Naive thymus-derived CD4-positive, alpha-beta T cell (primary cell): ENCODE measurements at regions not wholly inside any gene's neighbourhood (a gene's known extent, or its start where the extent isn't known, plus 50 kb on each side); places are given as distances from the start of the nearest gene placed in this dataset.
A peak's percentile ranks its signal among the peaks of the same experiment; 100 is the strongest.

Source experiments
- ATAC-seq: fragments of 150-1000 bp; cut with Tn5 transposase; 2 replicates; pipeline ENCODE4 v1.10.0; 2021; ENCODE audit warnings: mild to moderate bottlenecking, moderate library complexity
- CTCF ChIA-PET: fragments of 350-600 bp; sonication (Branson Sonifier 250); formaldehyde crosslinking; loops from one replicate; lab custom pipeline; 2021; ENCODE audit warnings: antibody characterized with exemption; lab: Charles Lee
- POLR2A ChIA-PET: fragments of 350-600 bp; sonication (Branson Sonifier 250); formaldehyde crosslinking; loops from one replicate; lab custom pipeline; 2021; ENCODE audit warnings: antibody characterized with exemption, inconsistent platforms; lab: Charles Lee
- DNase-seq, 9 donors: peaks; one replicate each; pipeline versions ENCODE4 v3.0.0 to v3.0.0-alpha.2; 2020 to 2022; ENCODE audit warnings: mixed read lengths in 1 of 9
- H3K27ac ChIP-seq: one replicate; pipeline ENCODE4 v1.7.0; 2013; ENCODE audit warnings: mild to moderate bottlenecking, low read depth, low read length, moderate library complexity
- H3K27me3 ChIP-seq, 2 donors: one replicate each; pipeline ENCODE4 v1.7.0; 2013; ENCODE audit warnings: low read length in 2 of 2, mild to moderate bottlenecking in 2 of 2, moderate library complexity in 2 of 2; ENCODE audit not compliant: control insufficient read depth in 2 of 2, insufficient read depth in 2 of 2
- H3K36me3 ChIP-seq, 3 experiments: 1 replicate in 2 of 3; 2 replicates in 1 of 3; pipeline ENCODE4 v1.7.0; 2013; ENCODE audit warnings: low read length in 3 of 3, mild to moderate bottlenecking in 3 of 3, moderate library complexity in 1 of 3; ENCODE audit not compliant: insufficient read depth in 3 of 3, control insufficient read depth in 2 of 3
- H3K4me1 ChIP-seq, 2 donors: one replicate each; pipeline ENCODE4 v1.7.0; 2013; ENCODE audit warnings: low read length in 2 of 2, mild to moderate bottlenecking in 2 of 2, moderate library complexity in 1 of 2; ENCODE audit not compliant: control insufficient read depth in 2 of 2, insufficient read depth in 2 of 2
- H3K4me3 ChIP-seq: 2 replicates; pipeline ENCODE4 v1.7.0; 2013; ENCODE audit warnings: mild to moderate bottlenecking, low read length
- H3K9me3 ChIP-seq, 3 experiments: 1 replicate in 2 of 3; 2 replicates in 1 of 3; pipeline ENCODE4 v1.7.0; 2013; ENCODE audit warnings: low read length in 3 of 3; ENCODE audit not compliant: control insufficient read depth in 2 of 3
- H3K27ac Mint-ChIP-seq, 9 donors: one replicate each; pipeline ENCODE4 v1.8.0; 2020 to 2022; ENCODE audit warnings: mixed read lengths in 9 of 9, mild to moderate bottlenecking in 8 of 9, moderate library complexity in 5 of 9, inconsistent platforms in 2 of 9
- H3K27me3 Mint-ChIP-seq, 5 donors: one replicate each; pipeline ENCODE4 v1.8.0; 2021 to 2022; ENCODE audit warnings: mixed read lengths in 5 of 5, mild to moderate bottlenecking in 1 of 5
- H3K36me3 Mint-ChIP-seq, 5 donors: one replicate each; pipeline ENCODE4 v1.8.0; 2020 to 2022; ENCODE audit warnings: mixed read lengths in 5 of 5, mild to moderate bottlenecking in 3 of 5, inconsistent platforms in 1 of 5
- H3K4me1 Mint-ChIP-seq, 7 donors: one replicate each; pipeline ENCODE4 v1.8.0; 2020 to 2022; ENCODE audit warnings: mixed read lengths in 7 of 7, mild to moderate bottlenecking in 3 of 7, inconsistent platforms in 1 of 7
- H3K4me3 Mint-ChIP-seq, 10 donors: one replicate each; pipeline ENCODE4 v1.8.0; 2020 to 2022; ENCODE audit warnings: mild to moderate bottlenecking in 10 of 10, mixed read lengths in 10 of 10, moderate library complexity in 6 of 10, inconsistent platforms in 2 of 10
- H3K9me3 Mint-ChIP-seq, 11 donors: one replicate each; pipeline ENCODE4 v1.8.0; 2020 to 2022; ENCODE audit warnings: mixed read lengths in 11 of 11, mild to moderate bottlenecking in 4 of 11, inconsistent platforms in 1 of 11, moderate library complexity in 1 of 11
- intact Hi-C, 2 donors: fragments of 100-400 bp; cut with micrococcal nuclease; formaldehyde crosslinking; loops; one replicate each; pipeline ENCODE4 v1.15.1; 2023

DNA sequence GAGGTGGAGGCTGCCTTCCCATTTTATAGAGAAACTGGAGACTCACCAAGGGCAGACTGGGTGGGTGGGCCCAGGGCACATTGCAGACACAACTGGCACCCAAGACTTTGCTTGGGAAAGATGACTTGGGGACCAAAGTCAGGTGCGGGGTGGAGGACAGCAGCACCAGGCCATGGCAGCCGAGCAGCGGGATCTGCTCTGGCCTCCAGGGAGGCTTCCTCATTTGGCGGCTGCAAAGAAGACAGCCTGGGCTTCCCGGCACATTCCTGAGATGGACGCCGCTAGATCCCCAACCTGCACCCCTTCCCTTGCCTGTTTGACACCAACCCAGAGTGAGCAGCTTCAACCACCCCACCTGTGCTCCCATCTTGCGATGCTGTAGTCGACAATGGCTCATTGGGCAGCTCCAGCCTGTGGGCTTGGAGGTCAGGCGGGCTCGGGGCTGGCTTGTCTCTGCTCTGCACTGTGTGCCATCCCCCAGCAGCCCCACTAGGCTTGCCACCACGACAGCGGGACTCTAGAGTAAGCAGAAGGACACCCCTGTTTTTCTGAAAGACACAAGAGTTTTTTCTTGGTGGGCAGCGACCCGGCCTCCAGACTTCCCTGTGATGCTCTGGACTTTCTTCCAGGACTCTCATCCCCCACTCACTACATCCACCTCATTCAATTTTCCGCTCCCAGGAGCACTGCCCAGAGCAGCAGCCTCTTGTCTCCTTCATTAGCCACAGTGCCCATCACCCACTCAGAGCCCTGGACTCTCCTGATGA lies 184.9 kb upstream of the CST7 start:
- no peak overlapping the region for H3K4me3 ChIP-seq
- no peaks in the 10 kb centered on the region for H3K27me3 ChIP-seq
- Mint-ChIP-seq H3K27ac (no peak overlapping the region), H3K4me1 (no peaks in the 10 kb centered on the region), H3K4me3 (no peak overlapping the region), H3K9me3 (peaks cover 0 to 11% (median 0%) of the 10 kb centered on the region in 11 donors), H3K27me3 (peaks cover 0 to 31% (median 10%) of the 10 kb centered on the region in 5 donors), H3K36me3 (no peaks in the 10 kb centered on the region)
- H3K27ac ChIP-seq: no peak overlapping the region
- intact Hi-C loops: no loop called here
- ChIA-PET CTCF (no interaction called here), POLR2A (no interaction called here)
- H3K36me3 ChIP-seq: no peaks in the 10 kb centered on the region
- ATAC-seq (no peak), DNase-seq (peak in 1 of 9 donors; percentile 17)
- H3K4me1 ChIP-seq: no peaks in the 10 kb centered on the region
- H3K9me3 ChIP-seq: no peaks in the 10 kb centered on the region

- ChIA-PET POLR2A (no interaction called here), CTCF (no interaction called here)
- no peaks in the 10 kb centered on the region for H3K4me1 Mint-ChIP-seq
- Histone ChIP-seq H3K4me1 (no peaks in the 10 kb centered on the region), H3K36me3 (no peaks in the 10 kb centered on the region), H3K9me3 (no peaks in the 10 kb centered on the region), H3K27me3 (no peaks in the 10 kb centered on the region), H3K27ac (no peak overlapping the region), H3K4me3 (no peak overlapping the region)
- no peaks in the 10 kb centered on the region for H3K36me3 Mint-ChIP-seq
- ATAC-seq: no peak
- intact Hi-C loops: no loop called here
- H3K4me3 Mint-ChIP-seq: no peak overlapping the region
- H3K9me3 Mint-ChIP-seq: peaks cover 0 to 11% (median 0%) of the 10 kb centered on the region in 11 donors
- H3K27me3 Mint-ChIP-seq: peaks cover 0 to 34% (median 8%) of the 10 kb centered on the region in 5 donors
- no peak overlapping the region for H3K27ac Mint-ChIP-seq
- no peak for DNase-seq
These were observed 184.3 kb upstream of the CST7 start for GRCh38 chr20:24764794-24765202.

DNA sequence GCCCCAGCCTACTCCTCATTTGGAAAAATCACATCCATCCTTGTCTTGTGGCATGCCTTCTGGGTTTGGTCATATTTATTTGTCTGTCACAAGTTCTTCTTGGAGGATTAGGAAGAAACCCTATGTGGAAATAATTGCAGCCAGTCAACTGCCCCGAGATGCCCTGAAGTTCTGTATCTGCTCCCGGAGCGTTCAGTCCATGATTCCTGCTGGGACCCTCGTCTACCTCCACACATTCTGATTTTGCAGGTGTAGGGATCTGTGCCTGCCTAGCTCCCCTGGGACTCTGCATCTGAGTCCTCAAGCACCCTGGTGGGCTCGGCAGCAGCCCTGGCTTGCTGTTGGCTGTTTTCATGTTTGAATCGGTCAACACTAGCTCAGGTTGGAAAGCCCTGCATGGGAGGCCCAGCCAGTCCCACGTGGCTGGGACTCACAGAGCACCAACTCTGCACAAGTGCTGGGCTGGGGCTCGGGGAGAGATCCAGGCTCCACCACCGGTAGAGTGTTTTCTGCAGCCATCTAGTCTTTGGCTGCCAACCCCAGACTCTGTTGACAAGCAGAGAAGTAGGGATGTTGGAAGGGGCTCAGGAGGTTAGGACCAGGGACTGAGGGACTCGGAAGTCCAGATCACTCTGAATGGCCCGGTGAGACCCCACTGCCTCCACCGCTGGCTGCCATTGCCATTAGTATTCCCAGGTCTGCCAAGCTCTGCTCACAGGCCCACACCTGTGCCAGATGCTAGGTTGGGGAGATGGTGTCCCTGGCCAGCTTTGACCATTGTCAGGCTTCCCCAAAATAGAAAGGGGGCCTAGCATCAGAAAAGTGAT lies 183.5 kb upstream of the CST7 start:
- Mint-ChIP-seq H3K4me1 (no peaks in the 10 kb centered on the region), H3K27ac (no peak overlapping the region), H3K27me3 (peaks cover 0 to 38% (median 6%) of the 10 kb centered on the region in 5 donors), H3K9me3 (peaks cover 0 to 4% (median 0%) of the 10 kb centered on the region in 11 donors), H3K4me3 (no peak overlapping the region), H3K36me3 (no peaks in the 10 kb centered on the region)
- Histone ChIP-seq H3K4me3 (no peak overlapping the region), H3K9me3 (no peaks in the 10 kb centered on the region), H3K27ac (no peak overlapping the region), H3K27me3 (no peaks in the 10 kb centered on the region), H3K4me1 (no peaks in the 10 kb centered on the region), H3K36me3 (no peaks in the 10 kb centered on the region)
- no peak for ATAC-seq
- ChIA-PET CTCF (no interaction called here), POLR2A (no interaction called here)
- intact Hi-C loops: no loop called here
- no peak for DNase-seq

- Histone ChIP-seq H3K27ac (no peak overlapping the region), H3K4me3 (no peak overlapping the region), H3K4me1 (no peaks in the 10 kb centered on the region), H3K9me3 (no peaks in the 10 kb centered on the region), H3K36me3 (no peaks in the 10 kb centered on the region), H3K27me3 (no peaks in the 10 kb centered on the region)
- intact Hi-C loops: no loop called here
- no peak for DNase-seq
- Mint-ChIP-seq H3K4me3 (no peak overlapping the region), H3K27me3 (peaks cover 2 to 39% (median 9%) of the 10 kb centered on the region in 5 donors), H3K27ac (no peak overlapping the region), H3K36me3 (no peaks in the 10 kb centered on the region), H3K9me3 (no peaks in the 10 kb centered on the region), H3K4me1 (no peaks in the 10 kb centered on the region)
- CTCF ChIA-PET: no interaction called here
- POLR2A ChIA-PET: no interaction called here
- no peak for ATAC-seq
These were observed 182.9 kb upstream of the CST7 start for GRCh38 chr20:24766143-24766527.

DNA sequence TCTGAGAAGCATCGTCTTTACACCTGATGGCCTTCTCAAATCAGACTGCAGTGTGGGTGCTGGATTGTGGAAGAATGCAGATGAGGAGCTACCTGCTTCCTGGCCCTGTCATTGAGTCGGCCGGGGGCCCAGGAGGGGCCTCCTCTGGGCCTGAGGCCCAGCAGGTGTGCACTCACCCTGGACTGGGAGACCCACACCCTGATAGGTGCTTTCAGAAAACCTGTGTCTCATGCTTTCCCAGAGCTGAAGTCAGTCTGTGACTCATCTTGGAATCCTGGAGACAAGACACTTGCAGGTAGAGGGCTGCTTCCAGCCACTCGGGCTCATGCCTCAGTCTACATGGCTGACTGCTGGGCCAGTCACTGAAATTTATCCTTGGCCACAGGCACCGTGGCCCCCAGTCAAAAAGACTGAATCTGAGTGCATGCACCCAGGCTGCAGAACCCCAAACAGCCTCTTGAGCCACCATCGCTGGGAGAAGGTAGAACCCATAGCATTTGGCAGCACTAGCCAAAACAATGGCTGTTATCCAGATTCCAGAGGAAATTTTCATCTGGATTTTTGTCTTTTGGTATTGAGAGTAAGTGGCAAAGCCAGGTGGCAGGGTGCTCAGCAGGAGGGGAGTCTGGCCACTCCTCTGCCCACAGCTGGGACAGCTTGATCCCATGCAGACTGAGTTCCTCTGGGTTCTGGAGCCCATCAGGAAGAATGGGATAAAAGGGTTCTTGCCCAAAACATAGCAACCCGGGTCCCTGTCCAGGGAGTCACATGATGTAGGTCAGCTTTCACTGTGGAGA lies 182.0 kb upstream of the CST7 start:
- DNase-seq (no peak), ATAC-seq (no peak)
- no peaks in the 10 kb centered on the region for H3K27me3 ChIP-seq
- ChIA-PET POLR2A (no interaction called here), CTCF (no interaction called here)
- no peak overlapping the region for H3K4me3 ChIP-seq
- no peak overlapping the region for H3K4me3 Mint-ChIP-seq
- H3K36me3 Mint-ChIP-seq: no peaks in the 10 kb centered on the region
- no peak overlapping the region for H3K27ac ChIP-seq
- peaks cover 0 to 2% (median 0%) of the 10 kb centered on the region in 11 donors for H3K9me3 Mint-ChIP-seq
- no peaks in the 10 kb centered on the region for H3K36me3 ChIP-seq
- peaks cover 0 to 4% (median 0%) of the 10 kb centered on the region in 7 donors for H3K4me1 Mint-ChIP-seq
- H3K9me3 ChIP-seq: no peaks in the 10 kb centered on the region
- no peaks in the 10 kb centered on the region for H3K4me1 ChIP-seq
- H3K27me3 Mint-ChIP-seq: peaks cover 9 to 46% (median 18%) of the 10 kb centered on the region in 5 donors
- no peak overlapping the region for H3K27ac Mint-ChIP-seq
- intact Hi-C loops: no loop called here

- Mint-ChIP-seq H3K27me3 (peaks cover 10 to 45% (median 23%) of the 10 kb centered on the region in 5 donors), H3K4me3 (no peak overlapping the region), H3K9me3 (peaks cover 0 to 4% (median 0%) of the 10 kb centered on the region in 11 donors), H3K36me3 (no peaks in the 10 kb centered on the region), H3K27ac (no peak overlapping the region), H3K4me1 (peaks cover 0 to 4% (median 0%) of the 10 kb centered on the region in 7 donors)
- ChIA-PET POLR2A (no interaction called here), CTCF (no interaction called here)
- H3K27ac ChIP-seq: no peak overlapping the region
- H3K4me3 ChIP-seq: no peak overlapping the region
- intact Hi-C loops: no loop called here
- no peak for ATAC-seq
- no peaks in the 10 kb centered on the region for H3K4me1 ChIP-seq
- no peaks in the 10 kb centered on the region for H3K36me3 ChIP-seq
- no peaks in the 10 kb centered on the region for H3K9me3 ChIP-seq
- DNase-seq: no peak
- no peaks in the 10 kb centered on the region for H3K27me3 ChIP-seq
These were observed 181.4 kb upstream of the CST7 start for GRCh38 chr20:24767623-24768100.
